Keratinocyte (primary cell): ENCODE measurements at regions not wholly inside any gene's neighbourhood (a gene's known extent, or its start where the extent isn't known, plus 50 kb on each side); places are given as distances from the start of the nearest gene placed in this dataset.

ENCODE experiments used
- DNase-seq: peaks from one replicate; pipeline ENCODE4 v3.0.0-alpha.2; 2011; ENCODE audit warnings: low read depth, missing footprints, low spot score
- FAIRE-seq: peaks from 2 replicates; lab custom pipeline; 2011; peaks lifted over from hg19 to GRCh38; lab: Jason Lieb, UNC
- H2AFZ ChIP-seq: 2 replicates; pipeline ENCODE4 v1.6.0; 2012; ENCODE audit warnings: low read length, control low read depth, inconsistent platforms; ENCODE audit not compliant: control insufficient read depth
- H3K27ac ChIP-seq: 2 replicates; pipeline ENCODE4 v1.5.1; 2011; ENCODE audit warnings: low read length; ENCODE audit not compliant: control insufficient read depth, insufficient read depth
- H3K27me3 ChIP-seq: 3 replicates; pipeline ENCODE4 v1.6.0; 2011; ENCODE audit warnings: low read length; ENCODE audit not compliant: control insufficient read depth, insufficient read depth; ENCODE audit errors: extremely low read depth
- H3K36me3 ChIP-seq, 2 experiments: 2 replicates in 1 of 2; 3 replicates in 1 of 2; pipeline ENCODE4 v1.5.1; 2011; ENCODE audit warnings: low read length in 2 of 2, mild to moderate bottlenecking in 1 of 2; ENCODE audit not compliant: control insufficient read depth in 2 of 2, insufficient read depth in 2 of 2; ENCODE audit errors: extremely low read depth in 1 of 2
- H3K4me1 ChIP-seq: 3 replicates; pipeline ENCODE4 v1.5.1; 2011; ENCODE audit warnings: low read length; ENCODE audit not compliant: control insufficient read depth, insufficient read depth; ENCODE audit errors: extremely low read depth
- H3K4me2 ChIP-seq: 3 replicates; pipeline ENCODE4 v1.6.0; 2011; ENCODE audit warnings: low read depth, low read length; ENCODE audit not compliant: control insufficient read depth, insufficient read depth; ENCODE audit errors: extremely low read depth
- H3K4me3 ChIP-seq, 3 experiments: fragments of 200-600 bp in 1 of 3; sonication (generic) in 1 of 3; 2 replicates in 2 of 3; 3 replicates in 1 of 3; pipeline ENCODE4 v1.5.1; 2011 to 2016; ENCODE audit warnings: low read length in 3 of 3, mild to moderate bottlenecking in 3 of 3, control low read depth in 2 of 3, inconsistent platforms in 1 of 3, low read depth in 1 of 3, mixed read lengths in 1 of 3, mixed run types in 1 of 3, moderate library complexity in 1 of 3; ENCODE audit not compliant: control insufficient read depth in 2 of 3, insufficient read depth in 2 of 3; ENCODE audit errors: extremely low read depth in 1 of 3
- H3K79me2 ChIP-seq: 2 replicates; pipeline ENCODE4 v1.6.0; 2012; ENCODE audit warnings: low read length; ENCODE audit not compliant: control insufficient read depth, insufficient read depth
- H3K9ac ChIP-seq: 3 replicates; pipeline ENCODE4 v1.6.0; 2011; ENCODE audit warnings: low read length; ENCODE audit not compliant: control insufficient read depth, insufficient read depth; ENCODE audit errors: extremely low read depth
- H3K9me1 ChIP-seq: 3 replicates; pipeline ENCODE4 v1.6.0; 2011; ENCODE audit warnings: low read length; ENCODE audit not compliant: control insufficient read depth, insufficient read depth; ENCODE audit errors: extremely low read depth
- H3K9me3 ChIP-seq: 2 replicates; pipeline ENCODE4 v1.5.1; 2012; ENCODE audit warnings: low read depth, low read length; ENCODE audit not compliant: control insufficient read depth
- H4K20me1 ChIP-seq: 3 replicates; pipeline ENCODE4 v1.6.0; 2011; ENCODE audit warnings: low read length; ENCODE audit not compliant: control insufficient read depth, insufficient read depth; ENCODE audit errors: extremely low read depth
- CTCF ChIP-seq, 3 experiments: IDR thresholded peaks in 1 of 3; conservative IDR thresholded peaks in 1 of 3; optimal IDR thresholded peaks in 1 of 3; 2 replicates in 2 of 3; 3 replicates in 1 of 3; pipeline versions ENCODE3 to v1.5.1; 2011; ENCODE audit warnings: low read length in 3 of 3, mild to moderate bottlenecking in 3 of 3, moderate library complexity in 2 of 3, control low read depth in 1 of 3, inconsistent platforms in 1 of 3; ENCODE audit not compliant: insufficient read depth in 2 of 3; ENCODE audit errors: extremely low read depth in 1 of 3
- EZH2 ChIP-seq: IDR thresholded peaks from one replicate; pipeline ENCODE4 v1.6.1; 2012; ENCODE audit warnings: inconsistent platforms, mild to moderate bottlenecking, low read length, moderate library complexity
- dilution Hi-C: fragments of 300-500 bp; cut with MboI; formaldehyde crosslinking; loops from one replicate; pipeline ENCODE4 v1.7.0; 2020; ENCODE audit warnings: low sequenced_read_pairs; ENCODE audit not compliant: extremely low pct_ligation_motif_present

- H3K36me3 ChIP-seq = no peaks in the 10 kb centered on the region
- no peak for FAIRE-seq
Measured at GRCh38 chr16:65831903-65832666, 534.4 kb upstream of the CDH5 start.

GRCh38 chr16:65829076-65829475 is 537.4 kb upstream of the CDH5 start:
- Histone ChIP-seq H3K36me3 (no peaks in the 10 kb centered on the region), H3K4me2 (no peak overlapping the region), H3K27me3 (no peaks in the 10 kb centered on the region), H3K9me3 (no peaks in the 10 kb centered on the region), H2AFZ (no peak overlapping the region), H4K20me1 (no peaks in the 10 kb centered on the region), H3K4me1 (no peaks in the 10 kb centered on the region), H3K27ac (no peak overlapping the region), H3K9me1 (no peaks in the 10 kb centered on the region), H3K79me2 (no peaks in the 10 kb centered on the region), H3K4me3 (no peak overlapping the region), H3K9ac (no peak overlapping the region)
- TF ChIP-seq CTCF (optimal IDR thresholded peaks at IDR 0.05 in 1 of 3, IDR thresholded peaks at IDR 0.05 in 1 of 3, conservative IDR thresholded peaks at IDR 0.05 in 1 of 3; ENCODE audit: extremely low read depth in 1 of 3, insufficient read depth in 2 of 3, low read length in 3 of 3) = no peak
- dilution Hi-C loops = no loop called here
- no peak for DNase-seq
- FAIRE-seq = no peak

More at GRCh38 chr16:65831903-65832666, 534.4 kb upstream of the CDH5 start:
- H3K27ac ChIP-seq = no peak overlapping the region
- no peak for TF ChIP-seq EZH2
- TF ChIP-seq CTCF (optimal IDR thresholded peaks at IDR 0.05 in 1 of 3, IDR thresholded peaks at IDR 0.05 in 1 of 3, conservative IDR thresholded peaks at IDR 0.05 in 1 of 3; ENCODE audit: extremely low read depth in 1 of 3, insufficient read depth in 2 of 3, low read length in 3 of 3) = no peak
- no peaks in the 10 kb centered on the region for H3K9me3 ChIP-seq
- dilution Hi-C loops = no loop called here
- no peaks in the 10 kb centered on the region for H3K27me3 ChIP-seq
- no peak overlapping the region for H3K4me2 ChIP-seq
- DNase-seq = no peak
- no peak overlapping the region for H2AFZ ChIP-seq
- H3K4me1 ChIP-seq = no peaks in the 10 kb centered on the region
- H4K20me1 ChIP-seq = no peaks in the 10 kb centered on the region
- H3K4me3 ChIP-seq = no peak overlapping the region
- H3K9me1 ChIP-seq = no peaks in the 10 kb centered on the region
- no peaks in the 10 kb centered on the region for H3K79me2 ChIP-seq
- no peak overlapping the region for H3K9ac ChIP-seq
